ENCODE measurements at regions not wholly inside any gene's neighbourhood (a gene's known extent, or its start where the extent isn't known, plus 50 kb on each side); places are given as distances from the start of the nearest gene placed in this dataset.

DNA sequence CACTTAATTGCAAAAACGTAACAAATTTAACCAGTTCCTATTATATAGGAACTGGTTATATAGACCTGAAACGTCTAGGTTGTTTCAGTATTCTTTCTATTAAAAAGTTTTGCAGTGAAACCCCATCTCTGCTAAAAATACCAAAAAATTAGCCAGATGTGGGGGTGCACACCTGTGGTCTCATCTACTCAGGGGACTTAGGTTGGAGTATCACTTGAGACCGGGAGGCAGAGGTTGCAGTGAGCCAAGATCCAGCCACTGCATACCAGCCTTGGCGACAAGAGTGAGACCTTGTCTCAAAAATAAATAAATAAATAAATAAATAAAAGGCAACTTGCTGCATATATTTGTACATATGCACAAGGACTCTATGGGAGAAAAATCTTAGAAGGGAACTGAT lies 387.0 kb downstream of the TUSC7 start:
- no peaks in the 10 kb centered on the region for H3K27me3 ChIP-seq (ENCODE audit: low read length)
- H4K20me1 ChIP-seq (ENCODE audit: low read length): no peaks in the 10 kb centered on the region
- H3K9me2 ChIP-seq (replicated peaks; ENCODE audit: low read length): no peaks in the 10 kb centered on the region
- no peak for DNase-seq
- no peak overlapping the region for H3K4me3 ChIP-seq (ENCODE audit: low read length)
- no peak overlapping the region for H3K9ac ChIP-seq (ENCODE audit: low read length)
- H2AFZ ChIP-seq (ENCODE audit: low read length): no peak overlapping the region
- H3F3A ChIP-seq (ENCODE audit: low read length, unreplicated experiment): no peaks in the 10 kb centered on the region
- peaks cover 3% of the 10 kb centered on the region; the same call in 1 of the 2 replicates for H3K9me3 ChIP-seq (ENCODE audit: low read length)
- no peaks in the 10 kb centered on the region for H3K36me3 ChIP-seq (ENCODE audit: low read depth, low read length)
- ChIA-PET POLR2A (ENCODE audit: unreplicated experiment) (no interaction called here), CTCF (no interaction called here)
- intact Hi-C loops (cut with micrococcal nuclease): no loop called here
- no peaks in the 10 kb centered on the region for H3K4me1 ChIP-seq (ENCODE audit: insufficient read depth, low read length)
- no peaks in the 10 kb centered on the region for H3K79me2 ChIP-seq (ENCODE audit: low read length)
- TF ChIP-seq, protein P1, sequence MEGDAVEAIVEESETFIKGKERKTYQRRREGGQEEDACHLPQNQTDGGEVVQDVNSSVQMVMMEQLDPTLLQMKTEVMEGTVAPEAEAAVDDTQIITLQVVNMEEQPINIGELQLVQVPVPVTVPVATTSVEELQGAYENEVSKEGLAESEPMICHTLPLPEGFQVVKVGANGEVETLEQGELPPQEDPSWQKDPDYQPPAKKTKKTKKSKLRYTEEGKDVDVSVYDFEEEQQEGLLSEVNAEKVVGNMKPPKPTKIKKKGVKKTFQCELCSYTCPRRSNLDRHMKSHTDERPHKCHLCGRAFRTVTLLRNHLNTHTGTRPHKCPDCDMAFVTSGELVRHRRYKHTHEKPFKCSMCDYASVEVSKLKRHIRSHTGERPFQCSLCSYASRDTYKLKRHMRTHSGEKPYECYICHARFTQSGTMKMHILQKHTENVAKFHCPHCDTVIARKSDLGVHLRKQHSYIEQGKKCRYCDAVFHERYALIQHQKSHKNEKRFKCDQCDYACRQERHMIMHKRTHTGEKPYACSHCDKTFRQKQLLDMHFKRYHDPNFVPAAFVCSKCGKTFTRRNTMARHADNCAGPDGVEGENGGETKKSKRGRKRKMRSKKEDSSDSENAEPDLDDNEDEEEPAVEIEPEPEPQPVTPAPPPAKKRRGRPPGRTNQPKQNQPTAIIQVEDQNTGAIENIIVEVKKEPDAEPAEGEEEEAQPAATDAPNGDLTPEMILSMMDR (conservative IDR thresholded peaks at IDR 0.05; ENCODE audit: low read depth, low read length): no peak
- TF ChIP-seq EZH2phosphoT487 (IDR thresholded peaks at IDR 0.05; ENCODE audit: borderline replicate concordance, low read length) (no peak), EZH2 (IDR thresholded peaks at IDR 0.05; ENCODE audit: low read length, unreplicated experiment) (no peak)
- no TSS peak for BruUV-seq (replicated peaks)
- H3K4me2 ChIP-seq (ENCODE audit: low read length): no peak overlapping the region
- no peak for ATAC-seq
- no peak overlapping the region for H3K27ac ChIP-seq (ENCODE audit: low read length)

DNA sequence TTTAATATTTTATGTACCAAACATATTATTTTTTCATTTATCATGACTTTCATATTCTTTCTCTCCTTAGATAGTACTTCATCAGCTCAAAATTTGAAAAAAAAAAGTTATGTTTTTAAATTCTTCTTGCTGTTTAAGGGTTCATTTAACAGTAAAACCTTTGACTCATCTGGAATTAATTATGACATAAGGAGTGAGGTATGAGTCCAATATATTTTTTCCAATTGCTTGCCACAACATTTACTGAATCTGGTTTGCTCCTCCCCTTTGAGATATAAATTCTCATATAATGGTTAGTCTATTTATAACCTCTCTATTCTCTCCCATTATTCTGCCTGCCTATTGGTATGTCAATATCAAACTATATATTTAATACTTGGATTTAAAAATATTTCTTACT lies 387.8 kb downstream of the TUSC7 start:
- Histone ChIP-seq H2AFZ (ENCODE audit: low read length) (no peak overlapping the region), H4K20me1 (ENCODE audit: low read length) (no peaks in the 10 kb centered on the region), H3K27me3 (ENCODE audit: low read length) (no peaks in the 10 kb centered on the region), H3F3A (ENCODE audit: low read length, unreplicated experiment) (no peaks in the 10 kb centered on the region), H3K4me2 (ENCODE audit: low read length) (no peak overlapping the region), H3K27ac (ENCODE audit: low read length) (no peak overlapping the region), H3K36me3 (ENCODE audit: low read depth, low read length) (no peaks in the 10 kb centered on the region), H3K79me2 (ENCODE audit: low read length) (no peaks in the 10 kb centered on the region), H3K9ac (ENCODE audit: low read length) (no peak overlapping the region), H3K9me3 (ENCODE audit: low read length) (no peaks in the 10 kb centered on the region), H3K4me3 (ENCODE audit: low read length) (no peak overlapping the region), H3K4me1 (ENCODE audit: insufficient read depth, low read length) (no peaks in the 10 kb centered on the region), H3K9me2 (replicated peaks; ENCODE audit: low read length) (no peaks in the 10 kb centered on the region)
- BruUV-seq (replicated peaks): no TSS peak
- ChIA-PET CTCF (no interaction called here), POLR2A (ENCODE audit: unreplicated experiment) (no interaction called here)
- TF ChIP-seq EZH2phosphoT487 (IDR thresholded peaks at IDR 0.05; ENCODE audit: borderline replicate concordance, low read length) (no peak), EZH2 (IDR thresholded peaks at IDR 0.05; ENCODE audit: low read length, unreplicated experiment) (no peak)
- TF ChIP-seq, protein P1 (conservative IDR thresholded peaks at IDR 0.05; ENCODE audit: low read depth, low read length): no peak
- DNase-seq: no peak
- intact Hi-C loops (cut with micrococcal nuclease): no loop called here
- no peak for ATAC-seq

DNA sequence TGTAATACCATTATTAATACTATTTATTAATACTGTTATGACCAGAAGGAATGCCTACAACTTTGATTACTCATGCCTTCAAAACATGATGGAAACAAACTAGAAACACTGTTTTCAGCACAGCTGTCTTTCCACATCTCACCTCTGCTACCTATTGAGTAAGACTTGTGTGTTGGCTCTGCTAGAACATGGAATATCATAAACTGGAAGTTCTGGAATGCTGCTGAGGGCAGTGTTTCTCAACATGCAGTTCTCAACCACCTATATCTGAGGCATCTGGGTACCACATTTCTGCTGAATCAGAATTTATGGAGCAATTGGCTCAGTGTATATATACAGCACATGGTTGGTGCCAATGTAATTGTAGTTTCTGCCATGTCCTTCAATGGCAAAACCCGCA lies 392.1 kb downstream of the TUSC7 start:
- DNase-seq: no peak
- CTCF ChIA-PET: no interaction called here

More for the DNA sequence above, 392.1 kb downstream of the TUSC7 start:
- POLR2A ChIA-PET (ENCODE audit: unreplicated experiment): no interaction called here
- H3K27me3 ChIP-seq (ENCODE audit: low read length): 0 out of 2 replicates have a peak, but pooled peaks cover 3% of the 10 kb centered on the region
- H4K20me1 ChIP-seq (ENCODE audit: low read length): no peaks in the 10 kb centered on the region
- H3K4me3 ChIP-seq (ENCODE audit: low read length): no peak overlapping the region
- H3K9me3 ChIP-seq (ENCODE audit: low read length): 0 out of 2 replicates have a peak, but pooled peaks cover 8% of the 10 kb centered on the region
- H3K4me1 ChIP-seq (ENCODE audit: insufficient read depth, low read length): no peaks in the 10 kb centered on the region
- TF ChIP-seq EZH2 (IDR thresholded peaks at IDR 0.05; ENCODE audit: low read length, unreplicated experiment) (no peak), EZH2phosphoT487 (IDR thresholded peaks at IDR 0.05; ENCODE audit: borderline replicate concordance, low read length) (no peak)
- TF ChIP-seq, protein P1 (conservative IDR thresholded peaks at IDR 0.05; ENCODE audit: low read depth, low read length): no peak
- no TSS peak for BruUV-seq (replicated peaks)
- H3K9ac ChIP-seq (ENCODE audit: low read length): no peak overlapping the region
- no peaks in the 10 kb centered on the region for H3K36me3 ChIP-seq (ENCODE audit: low read depth, low read length)
- intact Hi-C loops (cut with micrococcal nuclease): no loop called here
- no peak for ATAC-seq
- H2AFZ ChIP-seq (ENCODE audit: low read length): no peak overlapping the region
- no peaks in the 10 kb centered on the region for H3F3A ChIP-seq (ENCODE audit: low read length, unreplicated experiment)
- no peak overlapping the region for H3K27ac ChIP-seq (ENCODE audit: low read length)
- no peaks in the 10 kb centered on the region for H3K9me2 ChIP-seq (replicated peaks; ENCODE audit: low read length)
- no peaks in the 10 kb centered on the region for H3K79me2 ChIP-seq (ENCODE audit: low read length)
- no peak overlapping the region for H3K4me2 ChIP-seq (ENCODE audit: low read length)

Measured in PC-3 (cell line).